Esophagus squamous epithelium (tissue), 5 donors: ENCODE measurements at regions not wholly inside any gene's neighbourhood (a gene's known extent, or its start where the extent isn't known, plus 50 kb on each side); places are given as distances from the start of the nearest gene placed in this dataset.

Source experiments
- DNase-seq: peaks from one replicate; lab custom pipeline; 2025; lab: John Stamatoyannopoulos, UW
- H3K27ac ChIP-seq, 4 donors: fragments of 200-600 bp; sonication (generic); one replicate each; pipeline ENCODE4 v1.5.1; 2016 to 2019; ENCODE audit warnings: mild to moderate bottlenecking in 1 of 4
- H3K27me3 ChIP-seq, 4 donors: fragments of 200-600 bp; sonication (generic); 1 replicate in 3 of 4; 2 replicates in 1 of 4; pipeline versions ENCODE4 v1.5.1 to v1.6.0; 2017 to 2021; ENCODE audit warnings: antibody characterized with exemption in 1 of 4
- H3K36me3 ChIP-seq, 3 donors: fragments of 200-600 bp; sonication (generic); one replicate each; pipeline ENCODE4 v1.5.1; 2016 to 2019
- H3K4me1 ChIP-seq, 3 donors: fragments of 200-600 bp; sonication (generic); one replicate each; pipeline ENCODE4 v1.5.1; 2017 to 2019
- H3K4me3 ChIP-seq, 4 donors: fragments of 200-600 bp; sonication (generic); 1 replicate in 3 of 4; 2 replicates in 1 of 4; pipeline ENCODE4 v1.5.1; 2016 to 2019; ENCODE audit warnings: mild to moderate bottlenecking in 2 of 4, moderate library complexity in 1 of 4
- H3K9me3 ChIP-seq, 3 donors: fragments of 200-600 bp; sonication (generic); one replicate each; pipeline ENCODE4 v1.5.1; 2016 to 2019
- POLR2A ChIP-seq, 4 donors: fragments of 450-650 bp; IDR thresholded peaks; one replicate each; pipeline ENCODE4 v1.6.1; 2017; ENCODE audit warnings: antibody characterized with exemption in 4 of 4, mild to moderate bottlenecking in 4 of 4, moderate library complexity in 3 of 4
- WGBS, 2 donors: methylation state at CpG; one replicate each; pipeline ENCODE4 v1.1.5; 2018; 5-methylcytosine and 5-hydroxymethylcytosine counted together
- intact Hi-C: fragments of 100-400 bp; cut with DNase I; formaldehyde crosslinking; loops from one replicate; pipeline ENCODE4 v1.15.0; 2022
- TF ChIP-seq, protein P1 (sequence below), 6 experiments: fragments of 450-650 bp in 4 of 6; fragments of 200-600 bp in 2 of 6; sonication (generic) in 2 of 6; IDR thresholded peaks; one replicate each; pipeline ENCODE4 v1.5.1; 2016 to 2019; ENCODE audit warnings: antibody characterized with exemption in 6 of 6, mild to moderate bottlenecking in 4 of 6, moderate library complexity in 4 of 6
- donor health status: DM: yes; HTN: yes; CAD: no.

DNA sequence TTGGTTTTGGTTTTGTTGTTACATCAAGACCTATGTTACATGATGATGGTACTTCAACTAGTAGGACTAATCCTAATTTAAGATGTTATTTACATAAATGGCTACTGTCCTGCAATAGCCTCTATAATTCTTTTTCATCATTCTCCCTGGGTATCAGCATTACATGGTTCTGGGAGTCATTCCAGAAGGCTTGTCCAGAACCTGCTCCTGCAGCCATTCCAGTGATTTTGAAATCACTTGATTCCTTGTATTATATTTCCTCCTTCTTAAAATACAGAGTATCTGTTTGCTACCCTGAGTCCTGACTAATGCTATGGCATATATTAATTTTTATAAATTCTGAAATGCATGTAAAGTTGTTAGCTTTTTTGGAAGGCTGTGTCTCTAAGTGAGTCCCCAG is 400.5 kb upstream of the MEIS1 start:
- H3K4me1 ChIP-seq, result peaks cover 0 to 5% (median 0%) of the 10 kb centered on the region in 3 donors
- intact Hi-C loops, result no loop called here
- no peak for DNase-seq
- no peaks in the 10 kb centered on the region for H3K9me3 ChIP-seq
- no peak overlapping the region for H3K4me3 ChIP-seq
- H3K27me3 ChIP-seq, result no peaks in the 10 kb centered on the region
- no peaks in the 10 kb centered on the region for H3K36me3 ChIP-seq
- no peak overlapping the region for H3K27ac ChIP-seq
- TF ChIP-seq, protein P1, sequence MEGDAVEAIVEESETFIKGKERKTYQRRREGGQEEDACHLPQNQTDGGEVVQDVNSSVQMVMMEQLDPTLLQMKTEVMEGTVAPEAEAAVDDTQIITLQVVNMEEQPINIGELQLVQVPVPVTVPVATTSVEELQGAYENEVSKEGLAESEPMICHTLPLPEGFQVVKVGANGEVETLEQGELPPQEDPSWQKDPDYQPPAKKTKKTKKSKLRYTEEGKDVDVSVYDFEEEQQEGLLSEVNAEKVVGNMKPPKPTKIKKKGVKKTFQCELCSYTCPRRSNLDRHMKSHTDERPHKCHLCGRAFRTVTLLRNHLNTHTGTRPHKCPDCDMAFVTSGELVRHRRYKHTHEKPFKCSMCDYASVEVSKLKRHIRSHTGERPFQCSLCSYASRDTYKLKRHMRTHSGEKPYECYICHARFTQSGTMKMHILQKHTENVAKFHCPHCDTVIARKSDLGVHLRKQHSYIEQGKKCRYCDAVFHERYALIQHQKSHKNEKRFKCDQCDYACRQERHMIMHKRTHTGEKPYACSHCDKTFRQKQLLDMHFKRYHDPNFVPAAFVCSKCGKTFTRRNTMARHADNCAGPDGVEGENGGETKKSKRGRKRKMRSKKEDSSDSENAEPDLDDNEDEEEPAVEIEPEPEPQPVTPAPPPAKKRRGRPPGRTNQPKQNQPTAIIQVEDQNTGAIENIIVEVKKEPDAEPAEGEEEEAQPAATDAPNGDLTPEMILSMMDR (IDR thresholded peaks at IDR 0.05), result no peak
- no peak for TF ChIP-seq POLR2A (IDR thresholded peaks at IDR 0.05)

DNA sequence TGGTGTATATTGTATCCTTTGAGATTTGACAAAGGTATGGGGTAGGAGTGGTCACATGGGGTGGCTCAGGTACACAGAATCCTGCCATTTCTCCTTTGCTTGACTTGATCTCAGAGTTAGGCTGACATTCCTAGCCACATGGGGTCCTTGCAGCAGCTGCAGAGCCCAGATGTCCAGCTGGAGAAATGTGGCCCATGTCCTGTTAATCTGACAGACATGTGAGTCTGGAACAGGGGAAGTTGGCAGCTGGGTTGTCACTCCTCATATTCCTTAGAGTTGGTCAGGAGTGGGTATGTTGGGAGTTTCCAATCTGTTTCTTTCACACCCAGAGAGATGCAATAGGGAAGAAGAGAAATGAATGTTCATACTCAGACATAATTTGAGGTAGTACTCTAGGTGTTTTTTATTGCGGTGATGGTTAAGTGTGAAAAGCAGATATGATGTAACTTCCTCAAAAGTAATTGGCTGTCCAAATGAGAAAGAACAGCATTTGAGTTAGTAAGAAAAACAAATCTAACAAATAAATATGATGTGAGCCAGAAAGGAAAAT is 402.6 kb upstream of the MEIS1 start:
- intact Hi-C loops, result no loop called here

DNA sequence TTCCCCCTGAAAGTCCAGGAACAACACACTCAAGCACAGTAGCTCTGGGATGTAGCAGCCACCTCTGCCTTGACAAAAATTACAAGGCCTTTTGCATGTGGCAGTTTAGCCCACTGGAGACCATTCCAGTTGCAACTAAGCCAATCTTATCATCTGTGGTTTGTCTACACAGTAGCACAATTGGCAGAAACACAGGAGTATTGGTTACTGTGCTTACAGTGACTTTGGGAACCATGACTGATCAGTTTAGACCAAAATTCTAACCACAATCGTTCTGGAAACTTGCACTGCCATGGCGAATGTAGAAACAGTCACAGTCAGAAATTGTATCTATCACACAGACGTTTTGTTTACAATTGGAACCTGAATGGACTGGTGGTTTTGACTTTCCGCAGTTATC is 403.7 kb upstream of the MEIS1 start:
- no peak for DNase-seq
- intact Hi-C loops, result no loop called here
- Histone ChIP-seq H3K27ac (no peak overlapping the region), H3K27me3 (no peaks in the 10 kb centered on the region), H3K36me3 (no peaks in the 10 kb centered on the region), H3K4me3 (no peak overlapping the region), H3K9me3 (no peaks in the 10 kb centered on the region), H3K4me1 (peaks cover 0 to 5% (median 0%) of the 10 kb centered on the region in 3 donors)
- TF ChIP-seq POLR2A (IDR thresholded peaks at IDR 0.05), result no peak
- TF ChIP-seq, protein P1 (IDR thresholded peaks at IDR 0.05), result no peak
- 79 to 82% methylated on average over 4 of the region's 4 CpGs for WGBS, 2 donors

More for the DNA sequence above, 402.6 kb upstream of the MEIS1 start:
- no peak for DNase-seq
- Histone ChIP-seq H3K36me3 (no peaks in the 10 kb centered on the region), H3K4me3 (no peak overlapping the region), H3K27ac (no peak overlapping the region), H3K4me1 (peaks cover 0 to 5% (median 0%) of the 10 kb centered on the region in 3 donors), H3K9me3 (no peaks in the 10 kb centered on the region), H3K27me3 (no peaks in the 10 kb centered on the region)
- TF ChIP-seq POLR2A (IDR thresholded peaks at IDR 0.05), result no peak
- TF ChIP-seq, protein P1 (IDR thresholded peaks at IDR 0.05), result no peak
- WGBS, 2 donors, result 77 to 80% methylated on average over 1 of the region's 1 CpG

DNA sequence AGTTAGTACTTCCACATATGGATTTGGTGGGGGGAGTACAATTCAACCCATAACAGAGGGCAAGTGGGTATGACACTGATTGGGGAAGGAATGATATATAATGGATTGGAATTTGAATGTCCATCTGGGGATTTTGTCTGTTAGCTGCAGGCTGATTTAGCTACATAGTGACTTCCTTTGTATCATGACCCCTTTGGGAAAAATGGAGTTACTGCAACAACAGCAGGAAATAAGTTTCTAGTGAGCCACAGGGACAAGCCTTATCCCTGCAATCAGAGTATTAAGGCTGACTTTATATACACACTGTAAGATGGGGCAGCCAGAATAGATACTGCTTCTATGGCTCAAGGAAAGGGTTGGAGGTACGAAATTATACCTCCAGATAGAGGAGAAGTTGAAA is 404.4 kb upstream of the MEIS1 start:
- Histone ChIP-seq H3K4me3 (no peak overlapping the region), H3K27ac (no peak overlapping the region), H3K9me3 (no peaks in the 10 kb centered on the region), H3K36me3 (no peaks in the 10 kb centered on the region), H3K4me1 (peaks cover 0 to 5% (median 0%) of the 10 kb centered on the region in 3 donors), H3K27me3 (no peaks in the 10 kb centered on the region)
- no peak for DNase-seq
- WGBS, 2 donors, result 72 to 73% methylated on average over 1 of the region's 1 CpG
- intact Hi-C loops, result no loop called here
- TF ChIP-seq POLR2A (IDR thresholded peaks at IDR 0.05), result no peak
- TF ChIP-seq, protein P1 (IDR thresholded peaks at IDR 0.05), result peak in 1 of 6 experiments; percentile 27

DNA sequence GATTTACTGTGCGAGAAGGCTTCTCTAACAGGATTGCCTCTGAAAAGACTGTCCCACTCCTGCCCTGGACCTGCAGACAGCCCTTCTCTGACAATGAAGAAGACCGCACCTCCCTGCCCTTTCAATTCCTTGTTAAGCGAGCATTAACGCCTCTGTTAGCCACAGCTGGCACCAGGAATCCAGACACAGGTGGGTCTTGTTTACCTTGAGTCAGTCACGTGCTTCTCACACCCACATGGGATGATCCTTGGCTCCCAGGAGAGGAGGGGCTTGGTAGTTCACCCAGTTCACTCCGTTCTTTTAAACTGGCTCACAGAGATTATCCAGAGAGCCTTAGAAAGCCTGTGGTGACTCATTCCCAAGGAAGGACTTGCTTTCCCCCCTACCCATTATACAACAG is 410.5 kb upstream of the MEIS1 start:
- Histone ChIP-seq H3K9me3 (no peaks in the 10 kb centered on the region), H3K36me3 (no peaks in the 10 kb centered on the region), H3K27ac (no peak overlapping the region), H3K27me3 (no peaks in the 10 kb centered on the region), H3K4me3 (no peak overlapping the region), H3K4me1 (peaks cover 0 to 17% (median 3%) of the 10 kb centered on the region in 3 donors)
- intact Hi-C loops, result no loop called here
- DNase-seq, result no peak
- WGBS, 2 donors, result 42 to 45% methylated on average over 6 of the region's 6 CpGs
- TF ChIP-seq, protein P1 (IDR thresholded peaks at IDR 0.05), result no peak
- no peak for TF ChIP-seq POLR2A (IDR thresholded peaks at IDR 0.05)
